Upper lobe of left lung (tissue), 4 donors: ENCODE measurements at regions not wholly inside any gene's neighbourhood (a gene's known extent, or its start where the extent isn't known, plus 50 kb on each side); places are given as distances from the start of the nearest gene placed in this dataset.

Experiments
- EP300 ChIP-seq, 4 donors: sonication (generic); formaldehyde crosslinking; IDR thresholded peaks; one replicate each; pipeline ENCODE4 v1.5.1; 2017; ENCODE audit warnings: antibody characterized with exemption in 4 of 4, control low read depth in 2 of 4
- POLR2A ChIP-seq, 4 donors: fragments of 450-650 bp; IDR thresholded peaks; one replicate each; pipeline ENCODE4 v1.5.1; 2016 to 2017; ENCODE audit warnings: antibody characterized with exemption in 4 of 4, mild to moderate bottlenecking in 2 of 4
- POLR2AphosphoS5 ChIP-seq, 2 donors: sonication (generic); formaldehyde crosslinking; IDR thresholded peaks; one replicate each; pipeline ENCODE4 v1.5.1; 2017; ENCODE audit warnings: antibody characterized with exemption in 2 of 2
- TF ChIP-seq, protein P1 (sequence below), 6 experiments: fragments of 450-650 bp in 4 of 6; fragments of 200-600 bp in 2 of 6; sonication (generic) in 2 of 6; IDR thresholded peaks; one replicate each; pipeline ENCODE4 v1.5.1; 2016 to 2019; ENCODE audit warnings: antibody characterized with exemption in 6 of 6

DNA sequence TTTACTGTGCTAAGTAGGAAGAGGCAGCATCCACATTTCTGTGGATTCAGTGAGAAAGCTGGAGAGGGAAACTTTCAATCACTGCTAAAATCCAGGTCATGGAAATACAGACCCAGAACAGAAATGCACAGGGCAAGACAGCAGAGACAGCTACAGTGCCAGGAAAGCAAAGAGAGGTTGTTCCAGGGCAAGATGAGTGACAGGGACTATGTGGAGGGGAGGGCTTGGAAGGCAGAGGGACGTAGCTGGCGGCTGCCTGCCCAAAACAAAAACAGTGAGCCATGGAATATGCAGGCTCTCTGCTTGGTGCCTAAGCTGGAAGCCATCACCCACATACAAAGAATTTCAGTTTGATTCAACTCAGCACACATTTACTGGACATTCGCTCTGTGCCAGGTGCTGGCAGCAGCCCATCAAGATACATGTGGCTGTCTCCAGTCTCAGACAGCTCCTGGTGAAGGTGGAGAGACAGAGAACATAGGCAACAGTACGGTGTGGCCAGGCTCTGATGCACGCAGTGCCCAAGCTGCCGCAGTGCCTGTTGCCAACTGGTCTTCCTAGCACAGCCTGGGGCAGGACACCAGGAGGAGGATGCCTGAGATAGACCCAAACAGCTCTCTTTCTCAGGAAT, 88.7 kb downstream of the AIPL1 start:
- TF ChIP-seq POLR2A (IDR thresholded peaks at IDR 0.05) (no peak), EP300 (IDR thresholded peaks at IDR 0.05) (no peak), POLR2AphosphoS5 (IDR thresholded peaks at IDR 0.05) (no peak)
- TF ChIP-seq, protein P1, sequence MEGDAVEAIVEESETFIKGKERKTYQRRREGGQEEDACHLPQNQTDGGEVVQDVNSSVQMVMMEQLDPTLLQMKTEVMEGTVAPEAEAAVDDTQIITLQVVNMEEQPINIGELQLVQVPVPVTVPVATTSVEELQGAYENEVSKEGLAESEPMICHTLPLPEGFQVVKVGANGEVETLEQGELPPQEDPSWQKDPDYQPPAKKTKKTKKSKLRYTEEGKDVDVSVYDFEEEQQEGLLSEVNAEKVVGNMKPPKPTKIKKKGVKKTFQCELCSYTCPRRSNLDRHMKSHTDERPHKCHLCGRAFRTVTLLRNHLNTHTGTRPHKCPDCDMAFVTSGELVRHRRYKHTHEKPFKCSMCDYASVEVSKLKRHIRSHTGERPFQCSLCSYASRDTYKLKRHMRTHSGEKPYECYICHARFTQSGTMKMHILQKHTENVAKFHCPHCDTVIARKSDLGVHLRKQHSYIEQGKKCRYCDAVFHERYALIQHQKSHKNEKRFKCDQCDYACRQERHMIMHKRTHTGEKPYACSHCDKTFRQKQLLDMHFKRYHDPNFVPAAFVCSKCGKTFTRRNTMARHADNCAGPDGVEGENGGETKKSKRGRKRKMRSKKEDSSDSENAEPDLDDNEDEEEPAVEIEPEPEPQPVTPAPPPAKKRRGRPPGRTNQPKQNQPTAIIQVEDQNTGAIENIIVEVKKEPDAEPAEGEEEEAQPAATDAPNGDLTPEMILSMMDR (IDR thresholded peaks at IDR 0.05): no peak
